Motor neuron (in vitro differentiated cells): ENCODE measurements at regions not wholly inside any gene's neighbourhood (a gene's known extent, or its start where the extent isn't known, plus 50 kb on each side); places are given as distances from the start of the nearest gene placed in this dataset.

Experiments used
- ATAC-seq, 8 experiments: fragments of 200-7000 bp; cut with Tn5 transposase; replicated peaks in 6 of 8; 2 replicates each; pipeline ENCODE4 v1.8.0; 2021; ENCODE audit warnings: mild to moderate bottlenecking in 8 of 8, moderate library complexity in 8 of 8
- H3K27ac ChIP-seq, 2 donors: fragments of 250-450 bp; sonication (Bioruptor Pico); 2 replicates each; pipeline ENCODE4 v1.9.0; 2021; ENCODE audit warnings: antibody characterized with exemption in 2 of 2, mild to moderate bottlenecking in 2 of 2, moderate library complexity in 1 of 2
- H3K4me1 ChIP-seq, 2 donors: fragments of 250-450 bp; sonication (Bioruptor Pico); replicated peaks in 1 of 2; 2 replicates each; pipeline ENCODE4 v1.6.1; 2021; ENCODE audit warnings: antibody characterized with exemption in 2 of 2, mild to moderate bottlenecking in 2 of 2, moderate library complexity in 1 of 2
- H3K4me3 ChIP-seq, 5 donors: fragments of 250-450 bp; sonication (Bioruptor Pico); 2 replicates each; pipeline ENCODE4 v1.9.0; 2021; ENCODE audit warnings: antibody characterized with exemption in 5 of 5, mild to moderate bottlenecking in 5 of 5, moderate library complexity in 4 of 5
- WGBS, 10 experiments: fragments of 450-650 bp; shearing (Covaris generic); methylation state at CpG; one replicate each; pipeline ENCODE4 v1.0.0; 2022; 5-methylcytosine and 5-hydroxymethylcytosine counted together
- in situ Hi-C, 9 experiments: fragments of 400-800 bp; cut with MboI; loops; one replicate each; pipeline ENCODE4 v1.15.0; 2021; ENCODE audit warnings: low sequenced_read_pairs in 9 of 9, low pct_unique_long_range_greater_than_20kb in 2 of 9; ENCODE audit not compliant: unreplicated experiment in 9 of 9

DNA sequence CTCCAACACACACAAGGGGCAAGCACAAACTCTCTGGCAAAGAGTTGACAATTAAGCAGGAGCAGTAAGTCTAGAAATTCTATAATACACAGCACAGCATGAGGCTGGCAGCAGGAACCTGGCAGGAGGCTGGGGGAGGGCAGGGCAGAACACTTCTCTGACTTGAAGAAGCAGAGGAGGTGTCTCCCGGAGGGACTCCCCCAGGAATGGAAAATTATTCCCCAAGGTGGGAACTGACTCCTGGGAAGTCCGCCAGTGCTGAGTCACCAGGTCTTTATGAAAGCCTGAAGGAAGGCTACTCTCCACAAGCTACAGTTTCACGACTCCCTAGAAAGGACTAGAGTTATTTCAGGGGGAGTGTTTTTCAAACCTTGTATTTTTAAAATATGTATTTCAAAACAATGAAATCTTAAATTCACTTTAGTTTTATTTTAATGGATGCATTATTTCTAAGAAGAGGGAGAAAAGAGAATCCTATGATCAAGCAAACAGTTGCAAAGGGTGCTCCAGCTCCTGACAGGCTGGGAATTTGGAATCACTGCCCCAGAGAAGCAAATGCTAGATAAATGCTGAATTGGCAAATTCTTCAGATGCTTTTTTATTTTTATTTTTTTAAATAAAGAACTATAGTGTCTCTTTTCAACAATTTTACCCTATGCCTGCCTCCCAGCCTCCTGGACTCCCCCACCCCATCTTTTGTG lies 192.8 kb downstream of the LY86 start:
- in situ Hi-C loops, result no loop called here
- Histone ChIP-seq H3K27ac (no peak overlapping the region), H3K4me3 (no peak overlapping the region), H3K4me1 (no peaks in the 10 kb centered on the region)
- WGBS, 10 experiments, result 0 to 79% (median 30%) methylated on average over 1 to 3 of the region's 3 CpGs; no CpG with 5 or more reads in 2 of the 10 experiments
- ATAC-seq, result peak in 7 of 8 experiments; percentile 18 to 93 (median 48)

DNA sequence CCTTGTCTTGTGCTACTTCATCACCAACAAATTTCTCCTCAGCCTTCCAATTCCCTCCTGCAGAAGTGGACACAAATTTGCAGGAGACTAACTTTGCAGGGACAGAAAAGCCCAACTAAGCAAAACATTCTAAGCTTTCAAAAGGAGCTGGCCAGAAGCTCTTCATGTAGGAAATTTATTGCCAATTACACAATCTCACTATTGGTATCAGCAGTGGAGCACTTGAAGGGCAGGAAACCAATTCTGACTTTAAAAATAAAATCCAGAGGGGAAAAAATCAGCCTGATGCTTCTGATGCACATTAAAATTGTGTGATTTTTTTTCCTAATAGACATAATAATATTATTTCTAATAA lies 193.3 kb downstream of the LY86 start:
- in situ Hi-C loops, result no loop called here
- no peak for ATAC-seq
- no peaks in the 10 kb centered on the region for H3K4me1 ChIP-seq
- H3K27ac ChIP-seq, result no peak overlapping the region
- H3K4me3 ChIP-seq, result no peak overlapping the region

DNA sequence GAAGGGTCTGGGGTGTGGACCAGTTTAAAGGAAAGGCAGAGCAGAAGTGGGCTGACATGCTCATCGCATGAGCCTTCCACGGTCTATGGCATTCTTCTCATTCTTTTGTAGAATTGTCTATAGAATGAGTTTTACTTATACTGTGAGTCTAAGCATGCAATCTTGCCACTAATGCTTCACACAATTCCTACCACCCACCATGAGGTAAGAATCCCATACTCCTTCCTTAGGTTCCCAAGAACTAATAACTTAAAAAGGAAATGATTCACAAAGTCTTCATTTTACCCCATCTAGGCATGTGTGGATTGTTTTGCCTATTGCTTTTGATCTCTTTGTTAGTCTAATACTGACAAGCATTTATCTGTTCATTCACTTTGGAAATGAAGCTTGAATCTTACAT lies 195.2 kb downstream of the LY86 start:
- Histone ChIP-seq H3K4me1 (no peaks in the 10 kb centered on the region), H3K27ac (no peak overlapping the region), H3K4me3 (no peak overlapping the region)
- ATAC-seq, result no peak
- WGBS, 10 experiments, result 67 to 92% (median 85%) methylated on average over 1 to 2 of the region's 2 CpGs; no CpG with 5 or more reads in 6 of the 10 experiments
- in situ Hi-C loops, result no loop called here

DNA sequence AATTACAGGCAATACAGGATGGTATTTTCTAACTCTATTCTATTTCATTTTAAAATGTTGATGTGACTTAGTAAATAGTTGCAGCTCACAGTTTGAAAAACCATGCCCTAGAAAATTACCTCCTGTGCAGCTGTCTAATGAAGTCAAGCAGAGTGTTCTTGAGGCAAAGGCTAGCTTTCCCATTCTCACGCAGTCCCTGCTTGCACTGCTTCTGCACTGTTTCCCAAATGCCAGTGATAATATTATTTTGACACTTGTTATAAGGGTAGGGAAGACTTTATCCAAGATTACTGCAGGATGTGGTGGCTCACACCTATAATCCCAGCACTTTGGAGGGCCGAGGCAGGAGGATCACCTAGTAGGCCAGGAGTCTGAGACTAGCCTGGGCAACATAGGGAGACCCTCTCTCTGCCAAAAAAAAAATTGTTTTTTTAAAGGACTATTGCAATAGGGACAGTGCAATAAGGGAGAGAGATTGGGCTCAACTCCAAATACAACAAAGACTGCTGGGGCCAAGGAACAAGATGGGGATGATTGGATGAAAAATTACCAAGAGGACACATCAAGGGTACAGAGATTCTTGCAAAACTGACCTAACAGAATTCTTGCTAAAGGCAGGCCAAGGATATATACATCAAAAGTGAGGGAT lies 196.1 kb downstream of the LY86 start:
- WGBS, 10 experiments, result 79 to 100% (median 100%) methylated on average over 1 to 2 of the region's 2 CpGs; no CpG with 5 or more reads in 3 of the 10 experiments
- ATAC-seq, result no peak
- Histone ChIP-seq H3K4me3 (no peak overlapping the region), H3K27ac (no peak overlapping the region), H3K4me1 (no peaks in the 10 kb centered on the region)
- in situ Hi-C loops, result no loop called here

DNA sequence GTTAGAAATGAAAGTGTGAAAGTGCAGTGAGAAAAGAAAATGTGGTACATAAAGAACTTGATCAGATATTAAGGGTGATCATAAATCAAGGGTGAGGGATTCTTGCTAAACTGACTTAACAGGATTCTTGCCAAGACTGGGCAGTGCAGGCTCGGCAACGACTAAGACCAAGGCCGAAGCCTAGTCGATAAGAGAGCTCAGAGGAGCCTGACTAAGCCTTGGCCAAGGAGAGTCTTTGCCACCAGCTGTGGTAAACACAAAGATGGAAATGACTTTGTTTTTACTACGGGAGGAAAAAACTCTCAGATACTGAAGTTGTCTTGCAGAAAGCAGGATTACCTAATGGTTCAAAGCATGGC lies 196.6 kb downstream of the LY86 start:
- H3K4me3 ChIP-seq, result no peak overlapping the region
- no peak overlapping the region for H3K27ac ChIP-seq
- in situ Hi-C loops, result no loop called here
- WGBS, 10 experiments, result 60 to 95% (median 86%) methylated on average over 2 to 5 of the region's 5 CpGs; no CpG with 5 or more reads in 2 of the 10 experiments
- ATAC-seq, result no peak
- H3K4me1 ChIP-seq, result no peaks in the 10 kb centered on the region

GRCh38 chr6:6788394-6789032 lies 200.0 kb downstream of the LY86 start:
- Histone ChIP-seq H3K4me1 (no peaks in the 10 kb centered on the region), H3K4me3 (no peak overlapping the region), H3K27ac (no peak overlapping the region)
- ATAC-seq, result peak in 3 of 8 experiments; percentile 36 to 59 (median 52)
- in situ Hi-C loops, result no loop called here
- 14 to 100% (median 90%) methylated on average over 1 to 4 of the region's 4 CpGs; no CpG with 5 or more reads in 1 of the 10 experiments for WGBS, 10 experiments

DNA sequence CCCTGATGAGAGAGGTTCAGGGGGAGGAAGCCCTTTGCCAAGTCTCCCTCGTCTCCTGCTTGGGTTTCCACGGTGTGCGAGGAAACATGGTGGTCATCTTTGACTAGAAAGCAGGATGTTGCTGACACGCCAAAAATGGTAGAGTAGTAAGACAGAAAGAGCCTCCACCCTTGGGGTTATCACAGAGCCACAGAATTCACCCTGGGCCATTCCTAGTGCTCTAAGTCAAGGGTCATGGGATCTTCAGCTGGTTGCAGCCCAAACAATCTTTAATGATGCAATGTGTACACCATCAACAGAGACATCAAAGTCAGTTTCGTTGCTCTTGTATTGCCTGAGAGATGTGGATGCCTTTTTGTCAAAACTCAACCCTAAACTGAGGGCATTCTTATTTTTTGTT lies 201.9 kb downstream of the LY86 start:
- in situ Hi-C loops, result no loop called here
- Histone ChIP-seq H3K4me3 (no peak overlapping the region), H3K27ac (no peak overlapping the region), H3K4me1 (no peaks in the 10 kb centered on the region)
- 58 to 100% (median 90%) methylated on average over 2 to 5 of the region's 5 CpGs; no CpG with 5 or more reads in 5 of the 10 experiments for WGBS, 10 experiments
- no peak for ATAC-seq

- Histone ChIP-seq H3K27ac (no peak overlapping the region), H3K4me1 (no peaks in the 10 kb centered on the region), H3K4me3 (no peak overlapping the region)
- in situ Hi-C loops, result no loop called here
- WGBS, 10 experiments, result 20 to 100% (median 70%) methylated on average over 1 to 2 of the region's 3 CpGs; no CpG with 5 or more reads in 2 of the 10 experiments
- ATAC-seq, result peak in 2 of 8 experiments; percentile 41 to 67
These were observed 202.4 kb downstream of the LY86 start for GRCh38 chr6:6790891-6791290.

- no peak overlapping the region for H3K4me3 ChIP-seq
- peak in 1 of 8 experiments; percentile 48 for ATAC-seq
- peaks cover 0 to 5% of the 10 kb centered on the region in 2 donors for H3K4me1 ChIP-seq
- in situ Hi-C loops, result no loop called here
- H3K27ac ChIP-seq, result no peak overlapping the region
- WGBS, 10 experiments, result 39 to 100% (median 88%) methylated on average over 1 to 8 of the region's 9 CpGs
These were observed 205.1 kb downstream of the LY86 start for GRCh38 chr6:6793388-6794250.

- peaks cover 0 to 8% of the 10 kb centered on the region in 2 donors for H3K4me1 ChIP-seq
- peak in 2 of 8 experiments; percentile 78 for ATAC-seq
- in situ Hi-C loops, result no loop called here
- H3K27ac ChIP-seq, result no peak overlapping the region
- WGBS, 10 experiments, result 60 to 100% (median 80%) methylated on average over 1 to 4 of the region's 4 CpGs; no CpG with 5 or more reads in 3 of the 10 experiments
- H3K4me3 ChIP-seq, result no peak overlapping the region
These were observed 206.9 kb downstream of the LY86 start for GRCh38 chr6:6795393-6795792.

DNA sequence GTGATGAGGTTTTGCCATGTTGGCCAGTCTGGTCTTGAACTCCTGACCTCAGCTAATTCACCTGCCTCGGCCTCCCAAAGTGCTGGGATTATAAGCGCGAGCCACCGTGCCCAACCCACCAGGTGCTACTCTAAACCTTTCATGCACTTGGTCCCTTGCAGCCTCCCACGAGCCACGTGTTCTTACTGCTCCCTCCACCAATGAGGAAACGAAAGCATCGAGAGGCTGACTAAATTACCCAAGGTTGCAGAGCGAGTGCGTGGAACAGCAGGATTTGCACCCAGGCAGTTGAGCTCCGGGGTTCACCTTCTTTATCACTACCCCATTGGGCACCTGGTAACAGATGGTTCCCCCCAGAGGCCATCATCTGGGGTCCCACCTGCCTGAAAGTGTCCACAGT lies 208.3 kb downstream of the LY86 start:
- 78 to 100% (median 86%) methylated on average over 1 to 11 of the region's 11 CpGs; no CpG with 5 or more reads in 4 of the 10 experiments for WGBS, 10 experiments
- ATAC-seq, result no peak
- peaks cover 0 to 8% of the 10 kb centered on the region in 2 donors for H3K4me1 ChIP-seq
- no peak overlapping the region for H3K4me3 ChIP-seq
- H3K27ac ChIP-seq, result no peak overlapping the region
- in situ Hi-C loops, result no loop called here

DNA sequence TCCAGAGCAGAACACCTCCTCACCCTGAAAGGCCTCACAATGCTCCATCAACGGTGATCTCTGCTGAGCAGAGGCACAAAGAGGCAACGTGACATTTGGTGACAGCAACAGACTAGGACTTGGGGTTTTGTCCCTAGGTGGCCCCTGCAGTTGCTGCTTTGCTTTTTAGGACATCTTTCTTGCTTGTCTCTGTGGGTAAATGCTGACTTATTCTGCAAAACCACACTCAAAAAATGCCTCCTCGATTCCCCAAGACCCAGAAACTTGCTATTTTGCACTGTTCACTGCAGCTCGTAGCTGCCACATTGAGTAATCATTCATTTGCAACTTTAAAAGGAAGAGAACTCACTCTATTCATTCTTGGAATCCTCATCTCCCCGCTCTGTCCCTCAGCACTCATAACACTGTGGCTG lies 209.9 kb downstream of the LY86 start:
- WGBS, 10 experiments, result 9 to 85% (median 45%) methylated on average over 1 to 5 of the region's 5 CpGs; no CpG with 5 or more reads in 1 of the 10 experiments
- peak in 5 of 8 experiments; percentile 35 to 56 (median 44) for ATAC-seq

DNA sequence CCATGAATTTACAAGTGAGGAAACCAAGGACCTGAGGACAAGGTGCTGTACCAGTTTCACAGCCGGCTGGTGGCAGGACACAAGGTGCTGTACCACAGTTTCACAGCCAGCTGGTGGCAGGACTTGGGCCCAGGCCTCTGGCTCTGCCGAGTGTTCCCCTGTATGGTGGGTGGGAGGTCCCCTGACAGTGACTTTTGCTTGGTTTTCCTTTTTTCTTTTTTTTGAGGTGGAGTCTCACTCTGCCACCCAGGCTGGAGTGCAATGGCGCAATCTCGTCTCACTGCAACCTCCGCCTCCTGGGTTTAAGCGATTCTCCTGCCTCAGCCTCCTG lies 212.4 kb downstream of the LY86 start:
- Histone ChIP-seq H3K4me3 (no peak overlapping the region), H3K4me1 (peaks cover 0 to 8% of the 10 kb centered on the region in 2 donors), H3K27ac (no peak overlapping the region)
- ATAC-seq, result no peak
- in situ Hi-C loops, result no loop called here
- WGBS, 10 experiments, result 93 to 100% (median 95%) methylated on average over 2 to 4 of the region's 6 CpGs; no CpG with 5 or more reads in 7 of the 10 experiments

More for the DNA sequence above, 209.9 kb downstream of the LY86 start:
- Histone ChIP-seq H3K27ac (no peak overlapping the region), H3K4me3 (no peak overlapping the region), H3K4me1 (peaks cover 0 to 8% of the 10 kb centered on the region in 2 donors)
- in situ Hi-C loops, result no loop called here
